WTC11 (cell line): ENCODE measurements at regions not wholly inside any gene's neighbourhood (a gene's known extent, or its start where the extent isn't known, plus 50 kb on each side); places are given as distances from the start of the nearest gene placed in this dataset.

Experiments
- ATF2 ChIP-seq: sonication (generic); formaldehyde crosslinking; IDR thresholded peaks from 2 replicates; pipeline ENCODE4 v1.8.1; 2022; ENCODE audit warnings: low read depth, missing genetic modification reagents, borderline replicate concordance
- CTCF ChIP-seq: fragments of 200-600 bp; IDR thresholded peaks from 2 replicates; pipeline ENCODE4 v1.8.0; 2022; ENCODE audit warnings: antibody characterized with exemption
- ESRRA ChIP-seq: sonication (generic); formaldehyde crosslinking; IDR thresholded peaks from 2 replicates; pipeline ENCODE4 v1.8.1; 2022; ENCODE audit warnings: mild to moderate bottlenecking, missing genetic modification reagents, borderline replicate concordance
- FOXP4 ChIP-seq: sonication (generic); formaldehyde crosslinking; IDR thresholded peaks from 2 replicates; pipeline ENCODE4 v1.8.0; 2022; ENCODE audit warnings: mild to moderate bottlenecking, missing genetic modification reagents
- NFYB ChIP-seq: sonication (generic); formaldehyde crosslinking; conservative IDR thresholded peaks from 2 replicates; pipeline ENCODE4 v1.8.0; 2022; ENCODE audit warnings: low read depth, missing genetic modification reagents
- NR3C1 ChIP-seq: sonication (generic); formaldehyde crosslinking; conservative IDR thresholded peaks from 2 replicates; pipeline ENCODE4 v1.8.1; 2023; ENCODE audit warnings: low read depth, mild to moderate bottlenecking, missing genetic modification reagents
- TEAD4 ChIP-seq: sonication (generic); formaldehyde crosslinking; IDR thresholded peaks from 2 replicates; pipeline ENCODE4 v1.8.0; 2022; ENCODE audit warnings: mild to moderate bottlenecking, missing genetic modification reagents
- ZNF532 ChIP-seq: fragments of 250-450 bp; sonication (Bioruptor Pico); IDR thresholded peaks from 2 replicates; pipeline ENCODE4 v1.9.0; 2021; ENCODE audit warnings: mild to moderate bottlenecking, borderline replicate concordance
- ZNF671 ChIP-seq: fragments of 250-450 bp; sonication (Bioruptor Pico); IDR thresholded peaks from 2 replicates; pipeline ENCODE4 v1.8.0; 2021; ENCODE audit warnings: mild to moderate bottlenecking

GRCh38 chr14:85917716-85918115, 387.8 kb downstream of the FLRT2 start:
- no peak for TF ChIP-seq TEAD4
- no peak for TF ChIP-seq ESRRA (CRISPR knock-in tag)
- TF ChIP-seq ZNF532 (CRISPR knock-in tag), result no peak
- TF ChIP-seq ZNF671 (CRISPR knock-in tag), result no peak
- TF ChIP-seq CTCF, result no peak
- no peak for TF ChIP-seq NR3C1 (CRISPR knock-in tag)
- TF ChIP-seq FOXP4 (CRISPR knock-in tag), result no peak
- TF ChIP-seq NFYB (CRISPR knock-in tag), result no peak
- TF ChIP-seq ATF2 (CRISPR knock-in tag), result no peak
